ENCODE measurements at regions not wholly inside any gene's neighbourhood (a gene's known extent, or its start where the extent isn't known, plus 50 kb on each side); places are given as distances from the start of the nearest gene placed in this dataset.

GRCh38 chr7:131096267-131096927 is 231.3 kb upstream of the MKLN1 start:
- TF ChIP-seq PAX5 (IDR thresholded peaks at IDR 0.05; ENCODE audit: insufficient read depth, low read length, severe bottlenecking) (no peak), POLR2AphosphoS5 (IDR thresholded peaks at IDR 0.05; ENCODE audit: low read depth, low read length) (no peak), POU2F2 (IDR thresholded peaks at IDR 0.05; ENCODE audit: low read depth, low read length) (no peak), SPI1 (IDR thresholded peaks at IDR 0.05; ENCODE audit: low read depth, low read length) (no peak), POLR2A (IDR thresholded peaks at IDR 0.05; ENCODE audit: low read depth, low read length) (no peak), TAF1 (IDR thresholded peaks at IDR 0.05; ENCODE audit: low read depth, low read length) (no peak)
- FAIRE-seq (no peak), DNase-seq (ENCODE audit: insufficient read length, low spot score) (no peak)

- no peak for FAIRE-seq
- no peak for TF ChIP-seq PAX5 (IDR thresholded peaks at IDR 0.05; ENCODE audit: insufficient read depth, low read length, severe bottlenecking)
- TF ChIP-seq POLR2AphosphoS5 (IDR thresholded peaks at IDR 0.05; ENCODE audit: low read depth, low read length): 0 out of 2 replicates have a peak, but pooled peaks have one; percentile 30
- no peak for DNase-seq (ENCODE audit: insufficient read length, low spot score)
These were observed 229.9 kb upstream of the MKLN1 start for GRCh38 chr7:131097662-131098376.

- DNase-seq (ENCODE audit: insufficient read length, low spot score): no peak
These were observed 229.1 kb upstream of the MKLN1 start for GRCh38 chr7:131098527-131098926.

GRCh38 chr7:131100357-131101054 is 227.2 kb upstream of the MKLN1 start:
- TF ChIP-seq POLR2AphosphoS5 (IDR thresholded peaks at IDR 0.05; ENCODE audit: low read depth, low read length): peak; percentile 10; the same call in 1 of the 2 replicates
- TF ChIP-seq PAX5 (IDR thresholded peaks at IDR 0.05; ENCODE audit: insufficient read depth, low read length, severe bottlenecking): no peak
- no peak for DNase-seq (ENCODE audit: insufficient read length, low spot score)
- FAIRE-seq: no peak

More at GRCh38 chr7:131098527-131098926, 229.1 kb upstream of the MKLN1 start:
- FAIRE-seq: no peak
- TF ChIP-seq POLR2A (IDR thresholded peaks at IDR 0.05; ENCODE audit: low read depth, low read length) (no peak), PAX5 (IDR thresholded peaks at IDR 0.05; ENCODE audit: insufficient read depth, low read length, severe bottlenecking) (no peak), POLR2AphosphoS5 (IDR thresholded peaks at IDR 0.05; ENCODE audit: low read depth, low read length) (peak; percentile 17; the same call in 1 of the 2 replicates), SPI1 (IDR thresholded peaks at IDR 0.05; ENCODE audit: low read depth, low read length) (no peak)

GRCh38 chr7:131103997-131104396 is 223.7 kb upstream of the MKLN1 start:
- TF ChIP-seq POU2F2 (IDR thresholded peaks at IDR 0.05; ENCODE audit: low read depth, low read length) (no peak), SPI1 (IDR thresholded peaks at IDR 0.05; ENCODE audit: low read depth, low read length) (no peak), POLR2AphosphoS5 (IDR thresholded peaks at IDR 0.05; ENCODE audit: low read depth, low read length) (no peak), TAF1 (IDR thresholded peaks at IDR 0.05; ENCODE audit: low read depth, low read length) (no peak)
- DNase-seq (ENCODE audit: insufficient read length, low spot score) (no peak), FAIRE-seq (no peak)

- FAIRE-seq (no peak), DNase-seq (ENCODE audit: insufficient read length, low spot score) (no peak)
- TF ChIP-seq POLR2AphosphoS5 (IDR thresholded peaks at IDR 0.05; ENCODE audit: low read depth, low read length) (no peak), TAF1 (IDR thresholded peaks at IDR 0.05; ENCODE audit: low read depth, low read length) (no peak), PAX5 (IDR thresholded peaks at IDR 0.05; ENCODE audit: insufficient read depth, low read length, severe bottlenecking) (no peak), POLR2A (IDR thresholded peaks at IDR 0.05; ENCODE audit: low read depth, low read length) (no peak), SPI1 (IDR thresholded peaks at IDR 0.05; ENCODE audit: low read depth, low read length) (no peak), POU2F2 (IDR thresholded peaks at IDR 0.05; ENCODE audit: low read depth, low read length) (no peak)
These were observed 222.9 kb upstream of the MKLN1 start for GRCh38 chr7:131104596-131105293.

- FAIRE-seq (no peak), DNase-seq (ENCODE audit: insufficient read length, low spot score) (no peak)
- no peak for TF ChIP-seq SPI1 (IDR thresholded peaks at IDR 0.05; ENCODE audit: low read depth, low read length)
- no peak for TF ChIP-seq POLR2A (IDR thresholded peaks at IDR 0.05; ENCODE audit: low read depth, low read length)
- no peak for TF ChIP-seq PAX5 (IDR thresholded peaks at IDR 0.05; ENCODE audit: insufficient read depth, low read length, severe bottlenecking)
- no peak for TF ChIP-seq POU2F2 (IDR thresholded peaks at IDR 0.05; ENCODE audit: low read depth, low read length)
- TF ChIP-seq POLR2AphosphoS5 (IDR thresholded peaks at IDR 0.05; ENCODE audit: low read depth, low read length): no peak
- TF ChIP-seq TAF1 (IDR thresholded peaks at IDR 0.05; ENCODE audit: low read depth, low read length): no peak
These were observed 222.3 kb upstream of the MKLN1 start for GRCh38 chr7:131105294-131105798.

- FAIRE-seq (peak; percentile 66), DNase-seq (ENCODE audit: insufficient read length, low spot score) (peak; percentile 61)
- peak; percentile 73 for TF ChIP-seq POLR2AphosphoS5 (IDR thresholded peaks at IDR 0.05; ENCODE audit: low read depth, low read length)
- TF ChIP-seq SPI1 (IDR thresholded peaks at IDR 0.05; ENCODE audit: low read depth, low read length): no peak
- TF ChIP-seq PAX5 (IDR thresholded peaks at IDR 0.05; ENCODE audit: insufficient read depth, low read length, severe bottlenecking): peak; percentile 59
These were observed 221.6 kb upstream of the MKLN1 start for GRCh38 chr7:131105799-131106680.
